IMR-90 (cell line): ENCODE measurements at regions not wholly inside any gene's neighbourhood (a gene's known extent, or its start where the extent isn't known, plus 50 kb on each side); places are given as distances from the start of the nearest gene placed in this dataset.

Source experiments
- BHLHE40 ChIP-seq: fragments of 150-350 bp; IDR thresholded peaks from 2 replicates; pipeline ENCODE4 v1.6.1; 2016; ENCODE audit warnings: mild to moderate bottlenecking, low read depth, low read length
- CEBPB ChIP-seq: IDR thresholded peaks from 2 replicates; pipeline ENCODE4 v1.6.1; 2012; ENCODE audit warnings: low read depth, low read length, improper control_type of control experiment
- MXI1 ChIP-seq: IDR thresholded peaks from 2 replicates; pipeline ENCODE4 v1.6.1; 2012; ENCODE audit warnings: low read depth, mild to moderate bottlenecking, low read length, moderate library complexity, borderline replicate concordance
- NFE2L2 ChIP-seq: fragments of 150-350 bp; IDR thresholded peaks from 2 replicates; pipeline ENCODE4 v1.6.1; 2016; ENCODE audit warnings: low read depth, mild to moderate bottlenecking, low read length
- POLR2A ChIP-seq: IDR thresholded peaks from 2 replicates; pipeline ENCODE4 v1.6.1; 2012; ENCODE audit warnings: mild to moderate bottlenecking, low read depth, low read length
- RAD21 ChIP-seq: IDR thresholded peaks from 2 replicates; pipeline ENCODE4 v1.6.1; 2012; ENCODE audit warnings: low read length, improper control_type of control experiment
- RFX5 ChIP-seq: IDR thresholded peaks from 2 replicates; pipeline ENCODE4 v1.8.0; 2012; ENCODE audit warnings: low read depth, mild to moderate bottlenecking, low read length, moderate library complexity
- SMC3 ChIP-seq: fragments of 150-350 bp; IDR thresholded peaks from 2 replicates; pipeline ENCODE4 v1.6.1; 2016; ENCODE audit warnings: low read depth, mild to moderate bottlenecking, antibody characterized with exemption, low read length, moderate library complexity
- TF ChIP-seq, protein P1 (sequence below): conservative IDR thresholded peaks from 2 replicates; pipeline ENCODE4 v1.5.1; 2012; ENCODE audit warnings: mild to moderate bottlenecking, low read depth, low read length, improper control_type of control experiment
- TF ChIP-seq, protein P2 (sequence below): fragments of 150-350 bp; IDR thresholded peaks from 2 replicates; pipeline ENCODE4 v1.6.1; 2016; ENCODE audit warnings: low read depth, mild to moderate bottlenecking, low read length, moderate library complexity, borderline replicate concordance
- TF ChIP-seq, protein P3 (sequence below): fragments of 150-350 bp; IDR thresholded peaks from 2 replicates; pipeline ENCODE4 v1.6.1; 2017; ENCODE audit warnings: mild to moderate bottlenecking, antibody characterized with exemption, low read length, low read depth

DNA sequence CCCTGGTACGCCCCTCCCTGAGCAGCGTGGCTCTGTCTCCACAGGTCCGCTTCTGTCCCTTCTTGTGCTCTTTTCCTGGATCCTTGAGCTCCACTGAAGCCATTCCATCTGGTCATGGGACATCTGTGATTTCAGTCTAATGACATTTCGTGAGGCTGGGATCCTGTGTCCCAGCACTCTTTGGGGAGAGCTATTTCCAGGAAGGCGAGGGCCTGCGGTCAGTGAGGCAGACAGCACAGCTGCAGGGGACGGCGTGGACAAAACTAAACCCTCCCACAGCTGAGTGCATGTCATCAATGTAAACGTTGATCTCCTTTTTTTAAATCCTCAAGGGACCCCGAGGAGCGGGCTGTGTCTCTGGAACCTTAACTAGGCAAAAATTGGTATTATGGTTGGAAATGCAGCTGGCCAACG lies 127.7 kb downstream of the DACT1 start:
- TF ChIP-seq POLR2A (no peak), RAD21 (no peak), CEBPB (no peak), RFX5 (no peak), BHLHE40 (no peak), SMC3 (no peak), NFE2L2 (no peak), MXI1 (no peak)
- TF ChIP-seq, protein P1, sequence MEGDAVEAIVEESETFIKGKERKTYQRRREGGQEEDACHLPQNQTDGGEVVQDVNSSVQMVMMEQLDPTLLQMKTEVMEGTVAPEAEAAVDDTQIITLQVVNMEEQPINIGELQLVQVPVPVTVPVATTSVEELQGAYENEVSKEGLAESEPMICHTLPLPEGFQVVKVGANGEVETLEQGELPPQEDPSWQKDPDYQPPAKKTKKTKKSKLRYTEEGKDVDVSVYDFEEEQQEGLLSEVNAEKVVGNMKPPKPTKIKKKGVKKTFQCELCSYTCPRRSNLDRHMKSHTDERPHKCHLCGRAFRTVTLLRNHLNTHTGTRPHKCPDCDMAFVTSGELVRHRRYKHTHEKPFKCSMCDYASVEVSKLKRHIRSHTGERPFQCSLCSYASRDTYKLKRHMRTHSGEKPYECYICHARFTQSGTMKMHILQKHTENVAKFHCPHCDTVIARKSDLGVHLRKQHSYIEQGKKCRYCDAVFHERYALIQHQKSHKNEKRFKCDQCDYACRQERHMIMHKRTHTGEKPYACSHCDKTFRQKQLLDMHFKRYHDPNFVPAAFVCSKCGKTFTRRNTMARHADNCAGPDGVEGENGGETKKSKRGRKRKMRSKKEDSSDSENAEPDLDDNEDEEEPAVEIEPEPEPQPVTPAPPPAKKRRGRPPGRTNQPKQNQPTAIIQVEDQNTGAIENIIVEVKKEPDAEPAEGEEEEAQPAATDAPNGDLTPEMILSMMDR, result no peak
- TF ChIP-seq, protein P2, sequence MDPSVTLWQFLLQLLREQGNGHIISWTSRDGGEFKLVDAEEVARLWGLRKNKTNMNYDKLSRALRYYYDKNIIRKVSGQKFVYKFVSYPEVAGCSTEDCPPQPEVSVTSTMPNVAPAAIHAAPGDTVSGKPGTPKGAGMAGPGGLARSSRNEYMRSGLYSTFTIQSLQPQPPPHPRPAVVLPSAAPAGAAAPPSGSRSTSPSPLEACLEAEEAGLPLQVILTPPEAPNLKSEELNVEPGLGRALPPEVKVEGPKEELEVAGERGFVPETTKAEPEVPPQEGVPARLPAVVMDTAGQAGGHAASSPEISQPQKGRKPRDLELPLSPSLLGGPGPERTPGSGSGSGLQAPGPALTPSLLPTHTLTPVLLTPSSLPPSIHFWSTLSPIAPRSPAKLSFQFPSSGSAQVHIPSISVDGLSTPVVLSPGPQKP, result no peak
- TF ChIP-seq, protein P3, sequence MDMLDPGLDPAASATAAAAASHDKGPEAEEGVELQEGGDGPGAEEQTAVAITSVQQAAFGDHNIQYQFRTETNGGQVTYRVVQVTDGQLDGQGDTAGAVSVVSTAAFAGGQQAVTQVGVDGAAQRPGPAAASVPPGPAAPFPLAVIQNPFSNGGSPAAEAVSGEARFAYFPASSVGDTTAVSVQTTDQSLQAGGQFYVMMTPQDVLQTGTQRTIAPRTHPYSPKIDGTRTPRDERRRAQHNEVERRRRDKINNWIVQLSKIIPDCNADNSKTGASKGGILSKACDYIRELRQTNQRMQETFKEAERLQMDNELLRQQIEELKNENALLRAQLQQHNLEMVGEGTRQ, result no peak
